ENCODE measurements at regions not wholly inside any gene's neighbourhood (a gene's known extent, or its start where the extent isn't known, plus 50 kb on each side); places are given as distances from the start of the nearest gene placed in this dataset.

- no peak for DNase-seq (ENCODE audit: low spot score)
- Histone ChIP-seq H3K4me2 (no peak overlapping the region), H3K9me2 (replicated peaks; ENCODE audit: insufficient read depth) (no peaks in the 10 kb centered on the region), H3K9me3 (ENCODE audit: low read depth) (no peaks in the 10 kb centered on the region), H3K27me3 (no peaks in the 10 kb centered on the region), H3K36me3 (replicated peaks; ENCODE audit: insufficient read depth, low read depth) (no peaks in the 10 kb centered on the region), H4K20me1 (ENCODE audit: insufficient read depth, poor library complexity, severe bottlenecking) (no peaks in the 10 kb centered on the region), H3K4me3 (no peak overlapping the region), H3K4me1 (ENCODE audit: insufficient read depth) (no peaks in the 10 kb centered on the region), H3K27ac (no peak overlapping the region), H2AFZ (no peak overlapping the region), H3K79me2 (no peaks in the 10 kb centered on the region)
- TF ChIP-seq EZH2 (IDR thresholded peaks at IDR 0.05; ENCODE audit: borderline replicate concordance) (no peak), CTCF (IDR thresholded peaks at IDR 0.05; ENCODE audit: poor library complexity) (no peak), EZH2phosphoT487 (IDR thresholded peaks at IDR 0.05; ENCODE audit: low read depth, severe bottlenecking, unreplicated experiment) (no peak)
- 81% methylated on average over 1 of the region's 1 CpG for WGBS (ENCODE audit: low lambda C conversion rate, missing lambda C conversion rate)
Measured at GRCh38 chr1:57839526-57839925, 415.7 kb upstream of the DAB1 start.

- DNase-seq (ENCODE audit: low spot score), result no peak
- no peak overlapping the region for H3K4me2 ChIP-seq
- no peaks in the 10 kb centered on the region for H3K79me2 ChIP-seq
- H3K36me3 ChIP-seq (replicated peaks; ENCODE audit: insufficient read depth, low read depth), result no peaks in the 10 kb centered on the region
- no peaks in the 10 kb centered on the region for H3K4me1 ChIP-seq (ENCODE audit: insufficient read depth)
- no peaks in the 10 kb centered on the region for H3K9me2 ChIP-seq (replicated peaks; ENCODE audit: insufficient read depth)
- TF ChIP-seq EZH2phosphoT487 (IDR thresholded peaks at IDR 0.05; ENCODE audit: low read depth, severe bottlenecking, unreplicated experiment) (no peak), EZH2 (IDR thresholded peaks at IDR 0.05; ENCODE audit: borderline replicate concordance) (no peak), CTCF (IDR thresholded peaks at IDR 0.05; ENCODE audit: poor library complexity) (no peak)
- no peaks in the 10 kb centered on the region for H3K9me3 ChIP-seq (ENCODE audit: low read depth)
- H4K20me1 ChIP-seq (ENCODE audit: insufficient read depth, poor library complexity, severe bottlenecking), result no peaks in the 10 kb centered on the region
- H2AFZ ChIP-seq, result no peak overlapping the region
- 80% methylated on average over 1 of the region's 1 CpG for WGBS (ENCODE audit: low lambda C conversion rate, missing lambda C conversion rate)
- H3K27ac ChIP-seq, result no peak overlapping the region
- no peaks in the 10 kb centered on the region for H3K27me3 ChIP-seq
- H3K4me3 ChIP-seq, result no peak overlapping the region
Measured at GRCh38 chr1:57839067-57839466, 415.2 kb upstream of the DAB1 start.

GRCh38 chr1:57835620-57836019 lies 411.8 kb upstream of the DAB1 start:
- no peak for DNase-seq (ENCODE audit: low spot score)

More at GRCh38 chr1:57835620-57836019, 411.8 kb upstream of the DAB1 start:
- no peak overlapping the region for H2AFZ ChIP-seq
- H3K4me2 ChIP-seq, result no peak overlapping the region
- H3K27ac ChIP-seq, result no peak overlapping the region
- no peak for TF ChIP-seq EZH2phosphoT487 (IDR thresholded peaks at IDR 0.05; ENCODE audit: low read depth, severe bottlenecking, unreplicated experiment)
- TF ChIP-seq EZH2 (IDR thresholded peaks at IDR 0.05; ENCODE audit: borderline replicate concordance), result no peak
- no peak for TF ChIP-seq CTCF (IDR thresholded peaks at IDR 0.05; ENCODE audit: poor library complexity)
- whole genome bisulfite sequencing (ENCODE audit: low lambda C conversion rate, missing lambda C conversion rate), result 52% methylated on average over 5 of the region's 5 CpGs
- H3K4me1 ChIP-seq (ENCODE audit: insufficient read depth), result no peaks in the 10 kb centered on the region
- H3K4me3 ChIP-seq, result no peak overlapping the region
- no peaks in the 10 kb centered on the region for H3K79me2 ChIP-seq
- H3K27me3 ChIP-seq, result no peaks in the 10 kb centered on the region
- no peaks in the 10 kb centered on the region for H4K20me1 ChIP-seq (ENCODE audit: insufficient read depth, poor library complexity, severe bottlenecking)
- no peaks in the 10 kb centered on the region for H3K9me3 ChIP-seq (ENCODE audit: low read depth)
- H3K9me2 ChIP-seq (replicated peaks; ENCODE audit: insufficient read depth), result no peaks in the 10 kb centered on the region
- H3K36me3 ChIP-seq (replicated peaks; ENCODE audit: insufficient read depth, low read depth), result no peaks in the 10 kb centered on the region
